ENCODE measurements at regions not wholly inside any gene's neighbourhood (a gene's known extent, or its start where the extent isn't known, plus 50 kb on each side); places are given as distances from the start of the nearest gene placed in this dataset.
"Not testable (repeated sequence)": the region's sequence is repeated elsewhere in the genome, so short reads cannot be mapped to it uniquely, and the experiment has no call there.

DNA sequence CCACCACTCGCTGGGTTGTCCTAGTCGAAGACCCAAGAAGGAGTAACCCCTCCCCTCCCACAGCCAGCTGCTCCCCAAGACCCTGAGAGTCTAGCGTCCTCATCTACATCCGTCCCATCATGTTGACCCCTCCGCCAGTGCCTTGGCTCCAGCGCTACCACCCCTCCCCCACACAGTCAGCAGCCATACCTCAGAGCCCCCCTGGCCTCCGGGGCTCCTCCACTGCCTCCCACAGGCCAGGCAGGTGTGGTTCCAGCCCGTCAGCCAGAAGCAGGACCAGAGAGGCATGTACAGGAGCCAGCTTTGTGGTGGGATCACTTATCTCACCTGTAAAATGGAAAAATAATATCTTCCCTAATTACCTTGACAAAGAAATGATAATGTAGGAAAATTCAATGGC lies 51.5 kb upstream of the PHF21B start:
- DNase-seq: no peak

- no peak for DNase-seq
Observed at GRCh38 chr22:45064313-45065278, 54.8 kb upstream of the PHF21B start.

GRCh38 chr22:45065726-45066125 lies 55.9 kb upstream of the PHF21B start:
- no peak for DNase-seq

- DNase-seq: no peak
Observed at GRCh38 chr22:45067731-45068130, 57.9 kb upstream of the PHF21B start.

GRCh38 chr22:45069925-45070324 lies 60.1 kb upstream of the PHF21B start:
- no peak for DNase-seq

- DNase-seq: no peak
Observed at GRCh38 chr22:45071618-45072017, 61.8 kb upstream of the PHF21B start.

GRCh38 chr22:45072322-45072903 lies 62.6 kb upstream of the PHF21B start:
- no peak for DNase-seq

DNA sequence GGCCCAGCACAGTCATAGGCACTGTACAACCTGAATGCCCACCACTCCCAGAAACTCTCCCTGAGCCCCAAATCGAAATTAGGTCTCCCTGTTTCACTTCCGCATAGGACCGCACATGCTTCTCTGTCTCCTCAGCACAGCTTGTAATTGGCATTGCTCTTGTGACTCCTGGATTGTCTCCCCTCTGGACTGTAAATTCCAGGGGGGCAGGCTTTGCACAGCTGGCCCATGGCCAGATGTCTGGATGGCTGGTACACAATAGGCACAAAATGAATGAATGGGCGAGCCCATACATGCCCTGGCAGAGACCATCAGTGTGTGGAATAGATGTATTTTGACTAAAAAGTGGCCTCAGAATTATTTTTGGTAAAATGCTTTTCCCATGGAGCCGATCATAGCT lies 63.3 kb upstream of the PHF21B start:
- DNase-seq: no peak

DNA sequence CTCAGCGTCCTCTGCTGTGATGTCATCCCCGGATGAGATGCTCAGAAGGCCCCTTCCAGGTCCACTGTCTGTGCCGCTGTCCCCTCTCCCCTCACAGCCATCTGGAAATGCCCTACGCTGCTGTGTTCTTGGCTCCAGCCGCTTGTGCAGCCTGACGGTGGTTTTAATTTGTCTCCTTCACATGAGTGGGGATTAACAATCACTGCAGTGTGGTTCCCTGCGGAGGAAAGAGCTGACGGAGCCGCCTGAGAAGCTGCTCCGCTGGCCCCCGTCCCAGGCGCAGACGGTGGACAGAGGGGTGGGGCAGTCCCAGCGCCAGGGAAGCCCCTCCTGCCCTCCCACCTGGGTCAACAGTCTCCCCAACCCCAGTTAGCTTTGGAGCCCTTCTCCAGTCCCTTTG lies 67.5 kb upstream of the PHF21B start:
- DNase-seq: no peak

DNA sequence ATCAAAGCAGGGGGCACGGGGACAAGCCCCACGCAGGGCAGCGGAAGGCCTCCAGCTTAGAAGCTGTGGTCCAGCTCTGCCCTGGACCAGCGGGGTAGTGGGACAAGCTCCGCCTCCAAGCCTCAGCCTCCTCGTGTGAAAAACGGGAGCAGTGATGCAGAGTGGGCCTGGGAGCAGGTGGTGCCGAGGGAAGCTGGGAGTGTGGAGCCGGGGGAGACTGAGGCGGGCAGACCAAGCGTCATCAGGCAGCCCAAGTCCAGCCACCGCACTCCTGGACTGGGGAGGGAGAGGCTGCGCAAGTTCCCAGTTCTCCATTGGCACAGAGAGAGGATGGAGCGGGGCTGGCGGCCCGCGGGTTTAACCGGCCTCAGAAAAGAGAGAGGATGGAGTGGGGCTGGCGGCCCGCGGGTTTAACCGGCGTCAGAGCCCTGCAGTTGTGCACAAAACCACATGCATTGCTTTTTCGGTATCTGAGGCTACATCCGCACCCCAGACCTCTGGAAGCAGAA lies 68.1 kb upstream of the PHF21B start:
- DNase-seq: no peak

- no peak for DNase-seq
Observed at GRCh38 chr22:45082795-45083194, 73.0 kb upstream of the PHF21B start.

DNA sequence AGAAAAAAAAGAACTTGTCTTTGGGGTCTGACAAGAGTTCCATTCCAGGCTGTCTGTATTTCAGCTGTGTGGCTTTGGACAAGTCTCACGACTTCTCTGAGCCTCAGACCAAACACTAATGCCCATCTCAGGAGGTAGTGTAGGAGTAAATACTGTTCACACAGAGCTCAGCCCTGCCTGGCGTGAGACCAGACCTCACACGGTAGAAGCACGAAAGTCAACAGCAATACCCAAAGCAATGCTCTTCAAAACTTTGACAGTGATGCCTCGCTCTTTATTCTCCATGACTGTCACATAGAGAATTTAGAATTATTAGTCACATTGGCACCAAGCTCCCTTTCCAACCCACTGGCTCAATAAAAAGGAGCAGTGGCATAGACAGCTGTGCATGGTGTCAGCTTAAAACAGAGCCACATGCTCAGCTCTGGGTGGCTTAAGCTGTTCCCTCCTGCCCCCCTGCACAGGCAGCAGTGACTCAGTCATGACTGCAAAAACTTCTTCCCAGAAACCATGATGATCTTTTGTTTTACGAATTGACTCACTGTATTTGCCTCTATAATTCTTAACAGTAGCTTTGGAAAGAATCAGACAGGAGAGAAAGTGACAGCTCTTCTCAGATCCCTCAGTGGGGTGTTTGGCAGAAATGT lies 74.0 kb upstream of the PHF21B start:
- DNase-seq: no peak

GRCh38 chr22:45084400-45084920 lies 74.7 kb upstream of the PHF21B start:
- no peak for DNase-seq

DNA sequence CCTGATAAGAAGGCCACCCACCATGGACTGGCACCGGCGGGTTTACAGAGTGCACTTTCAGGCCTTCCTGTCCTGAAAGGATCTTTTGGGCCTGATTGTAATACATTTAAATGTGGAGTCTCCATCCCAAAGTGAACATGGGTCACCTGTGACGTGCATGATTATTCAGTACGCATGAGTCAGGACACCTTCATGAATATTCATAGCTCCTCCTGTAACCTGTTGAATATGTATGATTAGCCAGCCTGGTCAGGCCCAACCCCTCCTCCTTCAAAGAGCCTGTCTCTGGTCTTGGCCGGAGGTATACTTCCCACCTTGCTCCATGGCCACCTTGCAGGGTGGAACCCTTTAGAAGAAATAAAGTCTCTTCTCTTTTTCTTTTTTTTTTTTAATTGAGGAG lies 75.9 kb upstream of the NUP50 start:
- DNase-seq: no peak

DNA sequence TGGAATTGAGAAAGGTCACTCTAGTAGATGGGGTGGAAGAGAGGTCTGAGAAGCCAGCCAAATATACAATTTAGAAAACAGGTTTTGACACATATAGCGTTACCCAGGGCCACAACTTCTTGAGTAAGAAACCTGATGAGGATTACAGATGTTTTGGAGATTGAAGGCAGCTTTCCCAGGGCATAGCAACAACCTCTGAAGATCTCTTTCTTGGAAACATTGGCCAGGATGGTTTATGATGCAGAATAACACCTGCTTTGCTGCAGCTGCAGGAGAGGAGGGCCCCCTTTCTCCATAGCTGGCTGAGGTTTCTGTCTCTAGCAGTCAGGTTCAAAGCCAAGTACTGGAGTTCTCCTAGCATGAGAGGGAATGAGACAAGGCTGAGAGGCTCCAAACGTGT lies 75.1 kb upstream of the NUP50 start:
- DNase-seq: no peak

- DNase-seq: no peak
Observed at GRCh38 chr22:45090497-45090910, 73.2 kb upstream of the NUP50 start.

- no peak for DNase-seq
Observed at GRCh38 chr22:45091254-45091854, 72.4 kb upstream of the NUP50 start.

- not testable (repeated sequence) for DNase-seq
Observed at GRCh38 chr22:45091875-45092274, 71.8 kb upstream of the NUP50 start.

- DNase-seq: no peak
Observed at GRCh38 chr22:45092644-45093043, 71.1 kb upstream of the NUP50 start.

DNA sequence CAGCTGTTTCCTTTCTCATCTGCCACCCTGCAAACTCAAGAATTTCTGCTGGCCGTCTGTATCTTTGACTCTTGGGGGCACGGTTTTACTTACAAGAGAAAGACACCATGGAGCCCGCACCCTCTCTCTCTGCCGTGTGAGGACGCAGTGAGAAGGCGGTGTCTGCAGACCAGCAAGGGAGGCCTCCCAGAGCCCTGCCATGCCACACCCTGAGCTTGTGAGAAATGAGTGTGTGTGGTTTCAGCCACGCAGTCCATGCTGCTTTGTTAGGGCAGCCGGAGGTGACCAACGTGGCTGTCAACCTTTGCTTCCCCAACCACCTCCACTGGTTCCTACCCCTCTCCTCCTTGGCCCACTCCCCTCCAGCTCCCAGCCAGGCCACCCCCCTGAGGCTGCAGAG lies 70.1 kb upstream of the NUP50 start:
- DNase-seq: no peak

GRCh38 chr22:45094081-45094720 lies 69.5 kb upstream of the NUP50 start:
- DNase-seq: no peak

DNA sequence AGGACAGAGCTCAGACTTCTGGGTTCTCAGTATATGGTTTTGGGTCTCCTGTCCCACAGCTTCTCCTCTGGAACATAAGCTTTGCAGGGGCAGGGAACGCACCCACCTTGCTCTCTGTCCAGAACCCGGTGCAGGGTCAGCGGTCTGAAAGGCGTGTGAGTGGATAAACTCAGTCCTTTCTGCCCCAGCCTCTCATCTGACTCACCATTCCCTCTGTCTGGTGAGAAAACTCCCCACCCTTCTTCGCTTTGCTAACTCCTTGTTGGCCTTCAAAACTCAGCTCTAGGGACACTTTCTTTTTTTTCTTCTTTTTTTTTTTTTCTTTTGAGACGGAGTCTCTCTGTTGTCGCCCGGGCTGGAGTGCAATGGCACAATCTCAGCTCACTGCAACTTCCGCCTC lies 68.9 kb upstream of the NUP50 start:
- no peak for DNase-seq

Data from CD4-positive, alpha-beta T cell treated with Interleukin-17A for 1 hour (primary cell).